Fibroblast of skin of back (primary cell): ENCODE measurements at regions not wholly inside any gene's neighbourhood (a gene's known extent, or its start where the extent isn't known, plus 50 kb on each side); places are given as distances from the start of the nearest gene placed in this dataset.

Experiments used
- DNase-seq: peaks from one replicate; pipeline ENCODE4 v3.0.0-alpha.2; 2013

- DNase-seq = no peak
These were observed 52.1 kb upstream of the STOX2 start for GRCh38 chr4:183852910-183853547.

- DNase-seq = no peak
These were observed 51.6 kb upstream of the STOX2 start for GRCh38 chr4:183853548-183853940.
